Fibroblast of villous mesenchyme (primary cell): ENCODE measurements at regions not wholly inside any gene's neighbourhood (a gene's known extent, or its start where the extent isn't known, plus 50 kb on each side); places are given as distances from the start of the nearest gene placed in this dataset.

ENCODE experiments used
- DNase-seq: peaks from one replicate; pipeline ENCODE4 v3.0.0-alpha.2; 2010; ENCODE audit warnings: low read depth
- H3K4me3 ChIP-seq: 2 replicates; pipeline ENCODE4 v1.5.1; 2011; ENCODE audit warnings: low read depth, mild to moderate bottlenecking, low read length
- TF ChIP-seq, protein P1 (sequence below): IDR thresholded peaks from 2 replicates; pipeline ENCODE4 v1.5.1; 2012; ENCODE audit warnings: low read depth, mild to moderate bottlenecking, low read length; ENCODE audit not compliant: insufficient read depth

DNA sequence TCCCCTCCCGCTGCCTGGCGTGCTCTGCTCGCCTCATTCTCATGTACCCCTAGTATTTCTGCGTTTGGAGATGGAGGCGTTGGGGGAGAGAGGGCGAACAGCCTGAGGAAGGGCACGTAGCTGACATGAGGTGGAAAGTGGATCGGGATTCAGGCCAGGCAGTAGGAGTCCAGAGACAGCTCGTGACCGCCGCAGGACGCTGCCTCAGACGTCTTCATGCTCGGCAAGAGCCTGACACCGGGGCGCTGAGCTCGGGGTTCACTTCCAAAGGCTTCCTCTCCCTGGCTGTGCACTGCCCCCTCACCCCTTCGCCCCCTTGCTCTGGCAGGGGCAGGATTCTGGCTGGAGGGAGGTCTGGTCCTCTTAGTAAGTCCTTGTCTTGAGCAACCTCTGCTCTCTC lies 374.4 kb upstream of the MKI67 start:
- no peak for DNase-seq
- H3K4me3 ChIP-seq: no peak overlapping the region
- TF ChIP-seq, protein P1, sequence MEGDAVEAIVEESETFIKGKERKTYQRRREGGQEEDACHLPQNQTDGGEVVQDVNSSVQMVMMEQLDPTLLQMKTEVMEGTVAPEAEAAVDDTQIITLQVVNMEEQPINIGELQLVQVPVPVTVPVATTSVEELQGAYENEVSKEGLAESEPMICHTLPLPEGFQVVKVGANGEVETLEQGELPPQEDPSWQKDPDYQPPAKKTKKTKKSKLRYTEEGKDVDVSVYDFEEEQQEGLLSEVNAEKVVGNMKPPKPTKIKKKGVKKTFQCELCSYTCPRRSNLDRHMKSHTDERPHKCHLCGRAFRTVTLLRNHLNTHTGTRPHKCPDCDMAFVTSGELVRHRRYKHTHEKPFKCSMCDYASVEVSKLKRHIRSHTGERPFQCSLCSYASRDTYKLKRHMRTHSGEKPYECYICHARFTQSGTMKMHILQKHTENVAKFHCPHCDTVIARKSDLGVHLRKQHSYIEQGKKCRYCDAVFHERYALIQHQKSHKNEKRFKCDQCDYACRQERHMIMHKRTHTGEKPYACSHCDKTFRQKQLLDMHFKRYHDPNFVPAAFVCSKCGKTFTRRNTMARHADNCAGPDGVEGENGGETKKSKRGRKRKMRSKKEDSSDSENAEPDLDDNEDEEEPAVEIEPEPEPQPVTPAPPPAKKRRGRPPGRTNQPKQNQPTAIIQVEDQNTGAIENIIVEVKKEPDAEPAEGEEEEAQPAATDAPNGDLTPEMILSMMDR: no peak

GRCh38 chr10:128505346-128505745 lies 379.1 kb upstream of the MKI67 start:
- no peak for DNase-seq
- TF ChIP-seq, protein P1: no peak
- H3K4me3 ChIP-seq: no peak overlapping the region

GRCh38 chr10:128506423-128506822 lies 380.2 kb upstream of the MKI67 start:
- DNase-seq: no peak
- TF ChIP-seq, protein P1: no peak

DNA sequence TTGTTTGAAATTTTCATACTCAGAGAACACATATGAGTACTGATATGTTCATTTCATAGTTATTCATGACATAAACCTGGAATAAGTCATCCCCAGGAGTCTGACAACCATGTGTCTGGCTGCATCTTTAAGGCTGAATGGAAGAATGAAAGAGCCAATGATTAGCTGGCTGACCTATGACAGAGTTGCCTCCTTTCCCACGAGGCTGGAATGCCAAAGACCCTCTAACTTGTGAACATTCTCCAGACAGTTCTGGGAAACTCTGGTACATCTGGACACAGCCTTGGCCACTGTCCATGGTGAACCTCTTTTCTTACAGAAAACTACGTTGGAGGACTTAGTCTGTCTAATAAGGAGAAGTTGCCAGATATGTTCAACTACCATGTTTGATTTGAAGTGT lies 380.8 kb upstream of the MKI67 start:
- DNase-seq: no peak
- TF ChIP-seq, protein P1: no peak
- H3K4me3 ChIP-seq: no peak overlapping the region

More at GRCh38 chr10:128506423-128506822, 380.2 kb upstream of the MKI67 start:
- no peak overlapping the region for H3K4me3 ChIP-seq

DNA sequence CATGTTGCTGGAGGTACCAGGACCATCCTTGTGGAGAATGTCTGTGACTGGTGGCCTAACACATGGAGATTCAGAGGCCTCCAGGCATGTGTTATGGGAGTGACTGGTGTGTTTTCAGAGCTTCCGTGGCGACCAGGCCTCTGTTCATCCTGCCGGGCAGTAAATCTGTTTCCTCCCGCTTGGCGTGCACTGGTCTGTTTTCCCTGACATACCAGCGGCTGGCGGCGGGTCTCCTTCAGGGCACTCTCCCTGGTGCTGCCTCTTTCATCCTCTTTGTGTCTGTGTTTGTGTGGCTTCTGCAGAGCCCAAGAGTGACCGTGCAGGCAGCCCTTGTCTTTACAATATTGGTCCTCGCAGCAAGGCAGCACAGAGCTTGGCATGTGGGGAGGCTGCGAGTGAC lies 385.1 kb upstream of the MKI67 start:
- TF ChIP-seq, protein P1: no peak
- H3K4me3 ChIP-seq: no peak overlapping the region
- no peak for DNase-seq

- DNase-seq: no peak
- no peak overlapping the region for H3K4me3 ChIP-seq
- TF ChIP-seq, protein P1: no peak
These were observed 386.5 kb upstream of the MKI67 start for GRCh38 chr10:128512767-128513166.

GRCh38 chr10:128514536-128514935 lies 388.3 kb upstream of the MKI67 start:
- TF ChIP-seq, protein P1: no peak
- DNase-seq: no peak

More at GRCh38 chr10:128514536-128514935, 388.3 kb upstream of the MKI67 start:
- no peak overlapping the region for H3K4me3 ChIP-seq
